Cerebellar cortex (tissue), 1 donor: ENCODE measurements at regions not wholly inside any gene's neighbourhood (a gene's known extent, or its start where the extent isn't known, plus 50 kb on each side); places are given as distances from the start of the nearest gene placed in this dataset.

ENCODE experiments used
- DNase-seq: peaks from one replicate; pipeline ENCODE4 v3.0.0-alpha.2; 2015; ENCODE audit warnings: low spot score

DNA sequence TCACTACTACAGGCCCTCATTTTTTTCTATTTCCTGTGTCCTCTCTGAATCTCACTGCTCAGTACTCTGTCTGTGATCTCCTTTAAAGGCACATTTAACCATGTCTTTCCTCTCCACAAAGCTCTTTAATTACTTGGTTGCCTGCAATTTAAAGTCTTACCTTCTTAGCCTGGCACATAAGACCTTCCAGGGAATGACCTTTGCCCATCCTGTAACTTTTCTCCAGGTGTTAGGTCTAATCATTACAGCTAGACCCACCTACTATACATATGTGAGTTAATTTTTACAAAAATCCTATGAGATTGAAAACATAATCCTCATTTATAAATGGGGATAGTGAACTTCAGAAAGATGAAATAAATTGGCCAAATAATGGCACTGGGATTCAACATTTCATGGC, 244.1 kb upstream of the RHOBTB1 start:
- no peak for DNase-seq

DNA sequence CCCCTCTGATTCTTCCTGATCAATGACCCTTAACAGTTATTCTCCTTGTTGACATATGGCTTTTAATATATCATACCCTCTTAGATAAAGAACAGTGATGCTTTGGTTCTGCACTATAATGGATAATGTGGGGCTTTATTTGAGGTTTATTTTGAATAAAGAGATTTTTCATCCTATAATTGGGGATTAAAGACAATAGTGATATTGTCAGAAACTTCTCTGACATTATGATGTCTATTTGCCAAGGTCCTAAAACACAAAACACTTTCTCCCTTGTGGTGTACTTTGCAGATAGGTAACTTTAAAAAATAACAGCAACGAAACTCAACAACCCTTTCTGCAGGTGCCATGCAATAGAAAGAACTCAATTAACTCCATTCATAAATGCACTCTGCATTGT, 243.6 kb upstream of the RHOBTB1 start:
- DNase-seq = no peak

DNA sequence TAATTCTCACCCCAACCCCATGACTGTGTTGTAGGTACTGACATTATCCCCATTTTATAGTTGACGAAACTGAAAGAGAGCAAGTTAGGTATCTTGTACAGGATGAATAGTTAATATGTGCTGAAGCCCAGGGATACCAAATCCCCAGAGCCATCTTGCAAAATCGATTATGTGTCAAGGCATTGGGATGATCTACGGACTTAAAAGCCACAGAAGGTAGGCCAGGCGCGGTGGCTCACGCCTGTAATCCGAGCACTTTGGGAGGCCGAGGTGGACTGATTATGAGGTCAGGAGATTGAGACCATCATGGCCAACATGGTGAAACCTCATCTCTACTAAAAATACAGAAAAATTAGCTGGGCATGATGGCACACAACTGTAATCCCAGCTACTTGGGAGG, 242.4 kb upstream of the RHOBTB1 start:
- no peak for DNase-seq

DNA sequence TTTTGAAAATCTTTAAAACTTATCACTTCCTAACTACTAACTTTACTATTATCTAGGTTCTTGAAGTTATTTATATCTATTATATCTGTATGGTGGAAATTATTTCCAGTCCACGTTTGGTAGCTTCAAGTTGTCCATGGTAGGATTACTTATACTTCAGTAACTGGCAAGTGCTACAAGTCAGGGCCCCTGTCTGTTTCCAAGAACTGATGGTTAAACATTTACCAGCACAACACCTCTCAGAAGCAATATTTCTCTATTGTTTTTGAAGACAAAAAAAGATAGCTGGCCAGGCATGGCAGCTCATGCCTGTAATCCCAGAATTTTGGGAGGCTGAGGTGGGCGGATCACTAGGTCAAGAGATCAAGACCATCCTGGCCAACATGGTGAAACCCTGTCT, 240.4 kb upstream of the RHOBTB1 start:
- no peak for DNase-seq

DNA sequence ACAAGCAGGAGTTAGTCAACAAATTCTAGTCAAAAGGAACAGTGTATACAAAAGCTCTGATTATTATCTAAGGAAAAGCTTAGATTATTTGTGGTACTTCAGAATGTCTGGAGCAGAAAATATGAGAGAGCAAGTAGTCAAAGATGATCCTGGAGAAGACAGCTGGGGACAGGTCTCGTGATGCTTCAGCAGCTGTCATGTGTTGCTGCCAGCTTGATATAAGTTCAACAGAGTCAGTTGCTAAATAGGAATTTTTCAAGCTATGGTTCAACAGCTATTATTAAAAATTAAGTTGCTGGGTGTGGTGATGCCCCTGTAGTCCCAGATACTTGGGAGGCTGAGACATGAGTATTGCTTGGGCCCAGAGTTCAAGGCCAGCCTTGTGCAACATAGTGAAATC, 240.0 kb upstream of the RHOBTB1 start:
- no peak for DNase-seq

DNA sequence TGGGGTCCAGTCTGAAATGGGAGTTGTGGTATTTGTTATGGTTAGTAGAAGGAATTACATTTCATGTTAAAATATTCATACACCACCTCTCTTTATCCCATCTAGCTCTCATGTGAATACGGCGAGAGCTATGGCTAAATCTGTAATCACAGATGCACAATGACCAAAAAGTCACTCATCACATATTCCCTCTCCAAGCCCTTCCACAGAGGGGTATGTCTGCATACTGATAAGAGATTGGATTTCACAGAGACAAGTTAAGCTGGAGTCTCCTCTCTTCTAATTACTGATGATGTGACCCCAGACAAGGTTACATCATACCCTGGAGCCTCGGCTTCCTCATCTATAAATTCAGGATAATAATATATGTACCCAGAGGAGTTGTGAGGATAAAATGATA, 237.8 kb upstream of the RHOBTB1 start:
- DNase-seq = no peak

DNA sequence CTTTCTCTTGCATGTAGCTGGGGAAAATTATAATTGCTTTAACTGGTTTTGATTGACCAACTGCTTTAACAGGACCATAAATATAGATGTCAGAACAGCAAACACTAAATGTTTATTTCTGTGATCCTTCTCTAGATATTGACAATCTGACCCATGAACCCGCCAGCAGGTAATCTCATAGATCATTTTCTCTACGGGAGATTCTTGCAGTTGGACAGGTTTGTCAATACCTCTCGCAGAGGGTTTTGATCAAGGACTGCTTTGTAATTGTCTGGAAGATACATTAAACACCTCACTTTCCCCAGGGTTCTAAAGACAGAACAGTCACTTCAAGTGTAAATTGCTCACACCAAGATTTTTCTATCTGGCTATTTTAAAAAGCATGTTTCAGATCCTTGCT, 235.8 kb upstream of the RHOBTB1 start:
- DNase-seq = no peak

DNA sequence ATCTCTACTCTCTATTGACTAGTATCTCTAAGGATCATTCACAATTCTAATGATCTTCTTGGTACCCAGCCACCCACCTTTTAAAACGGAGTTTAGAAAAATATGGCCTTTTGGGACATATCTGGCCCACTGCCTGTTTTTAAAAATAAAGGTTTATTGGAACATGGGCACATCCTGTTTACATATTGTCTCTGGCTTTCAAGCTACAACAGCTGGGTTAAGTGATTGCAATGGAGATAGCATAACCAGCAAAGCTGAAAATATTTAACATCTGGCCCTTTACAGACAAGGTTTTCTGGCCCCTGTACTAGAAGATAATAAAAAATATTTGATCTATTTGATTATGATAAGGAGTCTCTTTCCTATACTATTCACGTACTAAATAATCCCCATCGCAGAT, 232.4 kb upstream of the RHOBTB1 start:
- no peak for DNase-seq

DNA sequence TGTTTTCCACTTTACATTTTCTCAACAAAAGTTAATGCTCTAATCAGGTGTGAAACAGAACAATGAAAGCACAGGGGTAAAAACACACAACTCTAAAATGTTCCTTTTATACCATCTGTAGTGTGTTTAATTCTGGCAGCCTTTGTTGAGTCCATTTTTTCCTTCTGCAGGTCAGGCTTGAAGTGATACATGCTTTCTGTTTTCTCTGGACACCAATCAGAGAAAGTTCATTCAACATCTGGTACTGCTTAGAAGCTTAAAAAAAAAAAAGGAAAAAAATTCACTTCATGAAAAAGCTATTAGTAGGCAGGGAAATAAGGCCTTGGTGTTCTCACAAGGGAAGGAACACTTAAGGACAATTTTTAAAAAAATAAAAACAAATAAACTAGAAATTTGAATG, 231.3 kb upstream of the RHOBTB1 start:
- DNase-seq = no peak

DNA sequence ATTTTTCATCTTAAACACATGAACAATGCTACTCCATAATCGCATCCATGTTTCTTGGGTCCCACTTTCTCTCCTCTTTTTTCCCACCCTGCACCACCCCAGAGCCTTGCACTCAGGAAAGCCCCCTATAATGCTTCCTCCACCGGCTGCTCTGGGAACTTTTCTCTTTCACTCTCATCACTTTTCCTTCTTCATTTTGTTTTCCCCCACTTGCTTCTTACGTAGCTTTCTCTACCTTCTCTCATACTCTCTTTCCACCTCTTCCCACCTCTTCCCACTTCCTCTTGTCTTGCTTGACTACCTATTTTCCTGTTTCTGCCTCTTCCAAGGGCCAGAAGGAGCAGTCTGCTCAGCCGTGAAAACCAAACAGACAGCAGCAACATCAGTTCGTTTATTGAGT, 229.5 kb upstream of the RHOBTB1 start:
- no peak for DNase-seq

DNA sequence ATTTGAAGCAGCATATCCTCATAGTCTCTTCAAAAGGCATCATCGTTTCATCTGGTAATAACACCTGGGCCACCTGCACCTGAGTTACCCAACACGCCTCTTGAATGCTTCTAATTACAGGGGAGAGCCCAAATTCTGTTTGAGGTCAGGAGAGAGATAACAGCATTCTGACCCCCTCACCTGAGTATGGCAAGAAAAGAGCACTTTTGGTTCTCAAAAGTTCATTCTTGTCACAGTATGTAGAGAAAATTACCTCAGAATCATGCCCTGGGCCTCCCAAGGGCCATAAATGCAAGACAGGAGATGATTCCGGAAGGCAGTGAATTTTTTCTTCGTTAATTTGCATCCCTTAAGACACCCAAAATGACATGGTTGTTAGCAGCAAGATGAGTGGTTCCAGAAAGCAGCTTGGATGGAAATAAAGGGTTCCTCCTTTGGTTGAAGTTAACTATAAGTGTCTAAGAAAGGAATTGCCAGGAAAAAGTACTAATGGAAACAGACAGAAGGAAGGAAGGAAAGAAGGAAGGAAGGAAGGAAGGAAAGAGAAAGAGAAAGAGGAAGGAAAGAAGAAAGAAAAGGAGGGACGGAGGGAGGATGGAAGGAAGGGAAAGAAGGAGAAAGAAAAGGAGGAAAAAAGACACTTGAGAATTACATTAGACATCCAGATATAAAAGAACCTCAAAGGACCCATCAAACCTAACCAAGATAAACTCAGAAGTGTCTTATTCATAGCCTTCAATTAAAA, 228.4 kb upstream of the RHOBTB1 start:
- no peak for DNase-seq

DNA sequence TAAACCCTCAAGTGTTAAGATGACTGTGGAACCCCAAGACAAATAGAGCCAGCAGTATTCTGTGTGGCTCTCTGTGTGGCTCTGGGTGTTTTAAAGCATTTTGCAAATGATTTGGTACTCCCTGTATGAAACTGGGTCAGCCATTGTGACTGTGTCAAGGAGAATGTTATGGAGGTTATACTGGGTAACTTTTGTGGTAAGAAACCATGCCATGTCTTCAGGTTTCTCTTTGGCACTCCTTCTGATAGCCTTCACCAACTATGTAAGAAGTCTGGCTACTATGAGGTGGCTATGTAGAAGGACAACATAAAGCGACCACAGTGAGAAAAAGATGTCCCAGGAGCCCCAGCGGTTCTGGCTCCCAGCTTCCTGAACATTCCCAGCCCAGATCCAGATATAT, 226.6 kb upstream of the RHOBTB1 start:
- DNase-seq = no peak

DNA sequence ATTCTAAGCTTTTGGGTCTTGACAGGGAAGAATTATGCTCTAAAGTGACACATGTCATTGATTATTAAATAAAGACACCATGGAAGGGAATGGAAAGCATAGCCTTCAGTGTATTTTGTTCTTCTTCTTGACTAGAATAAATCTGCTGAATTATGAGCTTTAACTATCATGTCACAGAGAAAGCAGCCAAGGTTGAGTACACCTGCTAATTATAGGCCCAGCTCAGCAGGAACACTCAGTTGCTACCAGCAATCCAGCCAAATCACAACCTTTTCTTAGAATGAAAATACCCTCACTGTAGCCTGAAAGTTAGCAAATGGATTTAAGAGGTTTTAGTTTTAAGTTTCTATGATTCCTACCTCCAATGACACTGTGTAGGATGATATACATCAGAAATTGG, 225.3 kb upstream of the RHOBTB1 start:
- DNase-seq = peak; percentile 85

DNA sequence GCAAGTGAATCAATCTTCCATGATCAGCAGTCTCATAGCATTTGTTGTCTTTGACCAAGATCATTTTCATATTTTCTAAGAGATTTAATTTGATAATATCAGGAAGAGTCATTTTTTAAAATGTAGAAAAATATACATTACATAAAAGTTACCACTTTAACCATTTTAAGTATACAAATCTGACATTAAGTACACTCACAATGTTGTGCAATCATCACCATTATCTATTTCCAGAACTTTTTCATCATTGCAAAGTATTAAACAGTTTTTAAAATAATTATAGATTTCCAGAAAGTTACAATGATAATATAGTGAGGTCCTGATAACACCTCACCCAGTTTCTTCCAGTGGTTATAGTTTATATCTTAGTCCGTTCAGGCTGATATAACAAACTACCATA, 222.5 kb upstream of the RHOBTB1 start:
- no peak for DNase-seq

DNA sequence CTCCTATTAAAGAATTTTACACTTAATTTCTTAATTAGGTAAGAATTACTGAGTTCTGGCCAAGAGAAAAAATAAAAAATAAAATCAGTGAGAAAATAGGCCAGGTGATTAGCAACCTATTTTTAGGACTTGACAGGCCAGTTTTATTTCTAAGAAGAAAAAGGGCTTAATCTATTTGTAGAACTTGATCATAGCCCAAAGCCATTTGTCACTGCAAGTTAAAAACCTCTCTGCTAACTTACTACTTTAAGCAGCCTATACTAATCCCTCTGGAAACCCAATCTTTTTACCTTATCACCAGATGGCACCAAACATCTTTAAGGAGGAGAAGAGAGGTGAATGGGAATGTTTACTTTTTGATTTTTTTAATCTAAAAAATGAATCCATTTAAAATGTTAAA, 222.1 kb upstream of the RHOBTB1 start:
- DNase-seq = no peak

DNA sequence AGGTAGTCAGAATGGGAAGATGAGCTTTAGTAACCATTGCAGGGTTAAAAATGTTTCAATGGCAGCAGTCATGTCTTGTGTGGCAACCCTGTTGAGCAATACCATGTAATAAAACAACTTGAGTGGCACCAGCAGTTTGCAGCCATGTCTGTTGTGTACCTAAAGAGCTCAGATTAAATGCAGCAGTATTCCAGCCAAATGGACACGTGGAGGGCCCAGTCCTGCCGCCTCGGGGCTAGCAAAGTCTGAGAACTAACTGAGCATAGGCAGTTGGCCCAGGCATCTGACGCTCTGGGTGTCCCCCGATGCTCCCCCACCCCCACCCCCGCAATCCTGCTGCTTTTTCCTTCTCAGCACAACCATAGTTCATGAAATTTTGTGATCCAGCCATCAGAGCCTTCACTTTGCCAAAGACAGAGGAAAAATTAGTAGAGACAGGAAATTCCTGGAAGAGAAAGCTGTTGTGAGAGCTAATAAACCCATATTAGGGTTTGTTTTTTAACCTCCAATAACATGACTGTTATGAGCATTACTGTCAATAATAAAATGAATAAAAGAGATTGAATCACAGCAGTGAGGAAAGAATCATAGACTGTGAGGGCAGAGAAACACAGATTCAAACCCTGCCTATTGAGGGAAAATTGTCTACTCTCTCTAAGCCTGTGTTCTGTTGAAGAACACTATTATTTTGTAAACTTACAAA, 220.6 kb upstream of the RHOBTB1 start:
- DNase-seq = no peak

DNA sequence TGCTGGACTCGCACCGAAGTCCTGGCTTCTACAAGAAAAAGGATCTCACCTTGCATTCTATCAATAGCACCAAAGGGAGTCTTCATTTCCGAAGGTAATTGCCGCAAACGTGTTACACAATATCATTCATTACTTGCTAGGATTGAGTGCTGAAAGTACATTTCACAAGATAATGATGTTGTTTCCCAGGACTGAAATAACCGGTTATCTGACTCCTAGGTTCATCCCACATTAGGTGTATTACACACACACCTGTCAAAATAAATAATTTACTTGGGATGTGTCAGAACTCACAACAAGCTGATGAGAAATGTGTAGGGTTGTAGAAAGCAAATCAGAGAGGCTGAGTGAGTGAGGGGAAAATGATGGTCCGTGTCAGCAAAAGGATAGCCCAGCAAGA, 219.4 kb upstream of the RHOBTB1 start:
- no peak for DNase-seq

DNA sequence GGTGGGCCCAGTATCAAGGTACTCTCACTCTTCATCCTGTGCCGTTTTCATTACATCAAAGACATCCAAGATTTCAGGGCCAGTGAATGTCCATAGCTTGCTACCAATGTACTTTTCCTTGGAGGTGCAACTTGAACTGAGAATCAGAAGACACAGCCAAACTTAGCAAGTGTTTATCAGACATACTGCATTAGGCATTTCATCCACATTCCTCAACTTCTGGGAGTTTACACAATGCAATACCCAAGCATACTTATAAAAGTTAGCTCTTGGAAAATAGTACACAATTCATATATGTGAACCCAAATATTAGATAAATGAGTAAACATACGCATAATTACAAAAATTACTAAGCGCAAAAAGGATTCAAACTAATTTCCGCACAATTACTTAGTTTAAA, 216.3 kb upstream of the RHOBTB1 start:
- no peak for DNase-seq

DNA sequence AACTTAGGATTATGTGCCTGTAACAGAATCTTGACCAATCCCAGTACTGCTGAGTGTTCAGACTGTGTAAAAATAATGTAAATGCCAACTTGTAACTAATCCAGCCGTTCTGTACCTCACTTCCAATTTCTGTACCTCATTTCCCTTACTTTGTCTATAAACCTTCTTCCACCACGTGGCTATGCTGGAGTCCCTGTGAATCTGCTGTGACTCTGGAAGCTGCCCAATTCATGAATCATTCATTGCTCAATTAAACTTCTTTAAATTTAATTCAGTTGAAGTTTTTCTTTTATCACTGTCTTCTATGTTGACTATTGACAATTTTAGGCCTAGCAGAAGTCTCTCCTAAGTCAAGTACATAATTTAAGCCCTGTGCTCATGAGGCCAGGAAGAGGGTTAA, 215.3 kb upstream of the RHOBTB1 start:
- DNase-seq = no peak

DNA sequence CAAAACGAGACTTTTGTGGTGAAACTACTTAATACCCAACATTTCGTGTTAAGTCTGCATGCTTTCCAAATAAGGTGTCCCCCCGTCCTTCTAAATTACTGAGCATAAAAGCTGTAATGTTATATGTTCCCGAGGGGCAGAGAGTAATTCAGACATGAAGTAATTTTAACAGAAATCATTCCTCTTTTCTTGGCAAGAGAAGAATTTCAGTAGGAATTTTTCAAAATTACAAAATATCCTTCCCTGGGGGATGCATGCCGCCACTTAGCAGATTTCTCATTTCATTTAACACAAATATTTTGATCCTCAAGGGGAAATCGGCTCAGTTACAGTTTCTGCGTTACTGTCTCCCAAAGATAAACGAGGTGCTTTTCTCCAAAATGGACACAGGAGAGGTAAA, 213.2 kb upstream of the RHOBTB1 start:
- no peak for DNase-seq

DNA sequence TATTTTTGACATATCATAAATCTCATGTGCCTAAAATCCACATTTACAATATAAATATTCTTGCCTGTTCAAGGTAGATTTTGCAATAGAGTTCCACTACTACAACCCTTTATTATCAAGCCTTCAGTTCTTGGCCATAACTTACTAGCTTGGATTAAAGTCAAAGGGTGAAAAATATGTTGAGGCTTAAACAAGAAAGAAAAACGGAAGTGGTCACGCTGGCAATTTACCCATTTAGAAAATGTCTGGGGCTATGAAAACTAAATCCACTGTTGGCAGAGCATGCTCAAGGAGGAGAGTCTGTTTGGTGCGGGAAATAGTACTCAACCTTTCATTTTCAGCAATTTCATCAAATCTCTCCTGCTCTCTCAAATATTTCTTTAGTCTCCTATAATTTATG, 209.8 kb upstream of the RHOBTB1 start:
- no peak for DNase-seq

DNA sequence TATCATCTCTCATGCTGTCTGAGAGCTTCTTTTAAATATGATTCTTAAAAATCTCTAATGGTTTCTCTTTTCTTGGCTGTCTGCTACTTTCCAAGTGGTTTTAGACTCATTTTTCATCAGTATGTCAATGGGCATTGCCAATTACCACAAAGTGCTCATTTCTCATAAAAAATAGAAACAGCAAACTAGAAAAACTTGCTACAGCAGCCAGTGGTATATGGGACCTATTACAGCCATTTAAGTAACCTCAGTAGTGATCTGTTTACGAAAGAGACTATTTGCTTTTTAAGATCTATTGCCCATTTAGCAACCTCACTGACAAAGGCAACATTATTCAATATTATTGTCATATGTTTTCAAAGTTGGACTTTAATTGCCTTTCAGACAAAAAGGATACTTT, 207.1 kb upstream of the RHOBTB1 start:
- no peak for DNase-seq

DNA sequence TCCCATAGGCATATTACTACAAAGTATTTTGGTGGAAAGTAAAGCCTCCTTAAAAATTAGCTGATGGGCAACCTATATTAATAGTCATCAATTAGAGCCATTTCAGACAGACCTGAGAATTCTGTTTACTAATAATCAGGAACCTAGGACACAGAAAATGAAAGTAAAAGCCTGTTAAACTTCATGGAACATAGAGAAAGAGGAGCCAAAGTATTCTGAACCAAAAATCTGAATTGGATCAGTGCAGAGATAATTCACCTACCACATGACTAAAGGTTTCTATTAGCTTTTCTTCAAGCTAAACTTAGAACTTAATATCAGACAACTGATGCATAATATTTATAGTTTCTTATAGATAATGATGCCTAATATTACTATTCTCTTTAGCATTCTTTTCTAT, 204.5 kb upstream of the RHOBTB1 start:
- DNase-seq = no peak

DNA sequence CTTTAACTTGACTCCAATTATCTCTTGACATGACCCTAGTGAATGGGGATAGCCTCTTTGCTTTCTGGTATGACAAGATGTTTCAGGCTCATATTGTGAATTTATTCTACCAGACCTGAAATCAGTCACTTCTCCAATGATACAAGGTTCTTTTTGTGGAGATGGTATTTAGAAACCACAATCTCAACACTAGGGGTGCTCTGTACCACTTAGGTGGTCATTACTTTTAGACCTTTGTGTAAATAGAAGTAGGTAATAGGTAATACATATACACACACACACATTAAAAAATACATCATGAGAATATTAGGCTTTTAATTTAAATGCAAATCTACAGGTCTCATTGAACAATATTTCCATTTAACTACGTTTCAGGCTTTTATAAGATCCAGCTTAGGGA, 199.0 kb upstream of the RHOBTB1 start:
- DNase-seq = no peak
